Kidney glomerular epithelial cell (primary cell): ENCODE measurements at regions not wholly inside any gene's neighbourhood (a gene's known extent, or its start where the extent isn't known, plus 50 kb on each side); places are given as distances from the start of the nearest gene placed in this dataset.

Experiments used
- DNase-seq: peaks from one replicate; lab custom pipeline; 2025; lab: John Stamatoyannopoulos, UW

DNA sequence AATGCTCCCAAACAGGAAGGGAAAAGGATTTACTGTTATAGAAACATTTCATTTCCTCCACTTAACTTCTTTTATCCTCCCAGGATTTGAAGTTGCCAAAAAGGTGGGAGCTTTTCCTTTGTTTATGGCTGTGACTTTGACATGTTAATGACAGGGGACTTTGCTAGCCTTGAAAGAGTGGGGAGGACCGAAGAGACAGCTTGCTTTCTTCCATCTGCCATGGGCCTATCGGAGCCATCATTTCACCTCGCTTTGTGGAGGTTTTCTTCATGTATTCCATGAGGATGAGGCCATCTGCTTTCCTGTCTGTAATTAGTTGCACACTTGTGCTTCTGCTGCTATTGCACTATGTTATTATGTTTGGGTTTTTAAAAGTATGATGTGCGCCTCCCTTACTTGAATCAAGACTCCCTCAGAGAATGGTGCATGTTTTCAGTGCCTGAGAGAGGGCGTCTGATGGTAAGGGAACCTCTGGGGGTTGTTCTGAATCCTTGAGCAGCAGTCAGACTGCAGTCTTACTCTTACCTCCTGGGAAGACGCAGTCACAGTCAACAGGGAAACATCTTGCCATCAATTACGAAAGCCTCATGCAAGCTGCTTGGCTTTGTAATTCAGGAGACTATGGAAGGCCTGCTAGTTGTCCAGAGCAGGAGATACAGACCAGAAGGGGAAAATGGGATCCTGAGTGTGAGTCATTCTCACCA, 173.3 kb upstream of the MGAT5 start:
- DNase-seq, result no peak

DNA sequence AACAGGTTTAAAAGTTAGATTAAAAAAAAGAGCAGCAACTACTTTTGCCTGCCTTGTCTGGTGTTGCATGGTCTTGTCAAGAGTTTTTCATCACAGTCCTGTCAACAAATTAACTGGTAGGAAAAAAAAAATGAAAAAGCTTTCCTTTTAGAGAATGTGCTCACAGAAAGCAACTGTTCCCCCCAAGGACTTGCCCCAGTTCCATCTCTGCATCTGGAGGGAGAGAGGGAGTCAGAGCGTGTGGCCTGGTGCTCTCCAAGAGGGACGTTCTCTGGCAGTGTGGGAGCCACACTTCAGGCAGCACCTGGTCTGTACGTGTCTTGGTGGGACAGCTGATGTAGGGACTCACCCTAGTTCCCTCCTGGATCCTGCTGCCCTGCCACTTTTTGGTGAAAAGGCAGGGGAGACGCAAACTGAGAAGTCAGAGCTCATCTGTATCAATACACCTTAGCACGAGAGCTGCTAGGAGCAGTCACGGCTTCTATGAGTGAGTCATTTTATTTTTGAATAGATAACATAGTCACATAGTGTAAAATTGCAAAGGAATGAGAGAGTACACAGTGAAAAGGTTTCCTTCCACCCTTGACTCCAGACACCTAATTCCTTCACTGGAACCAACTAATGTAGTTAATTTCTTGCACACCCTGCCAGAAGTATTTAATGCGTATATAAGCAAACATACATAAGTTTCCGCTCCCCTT, 172.5 kb upstream of the MGAT5 start:
- peak; percentile 14 for DNase-seq

DNA sequence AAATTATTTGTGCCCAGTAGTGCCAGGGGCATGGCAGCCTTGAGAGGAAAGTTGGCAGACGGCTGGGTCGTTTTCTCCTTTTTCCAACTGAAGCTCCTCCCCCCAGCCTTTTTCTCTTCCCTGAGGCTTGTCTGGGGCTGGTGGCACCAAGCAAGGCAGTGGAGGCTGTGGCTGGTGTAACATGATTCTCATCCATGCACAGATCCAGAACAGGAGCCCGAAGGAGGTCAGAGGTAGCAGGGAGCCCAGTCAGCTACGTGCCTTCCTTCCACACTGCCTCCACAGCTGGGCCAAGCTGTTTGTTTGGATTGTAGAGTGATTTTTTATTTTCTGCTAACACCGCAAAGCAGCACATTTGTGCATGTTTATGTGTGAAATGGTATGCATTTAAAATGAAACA, 170.3 kb upstream of the MGAT5 start:
- DNase-seq, result no peak

DNA sequence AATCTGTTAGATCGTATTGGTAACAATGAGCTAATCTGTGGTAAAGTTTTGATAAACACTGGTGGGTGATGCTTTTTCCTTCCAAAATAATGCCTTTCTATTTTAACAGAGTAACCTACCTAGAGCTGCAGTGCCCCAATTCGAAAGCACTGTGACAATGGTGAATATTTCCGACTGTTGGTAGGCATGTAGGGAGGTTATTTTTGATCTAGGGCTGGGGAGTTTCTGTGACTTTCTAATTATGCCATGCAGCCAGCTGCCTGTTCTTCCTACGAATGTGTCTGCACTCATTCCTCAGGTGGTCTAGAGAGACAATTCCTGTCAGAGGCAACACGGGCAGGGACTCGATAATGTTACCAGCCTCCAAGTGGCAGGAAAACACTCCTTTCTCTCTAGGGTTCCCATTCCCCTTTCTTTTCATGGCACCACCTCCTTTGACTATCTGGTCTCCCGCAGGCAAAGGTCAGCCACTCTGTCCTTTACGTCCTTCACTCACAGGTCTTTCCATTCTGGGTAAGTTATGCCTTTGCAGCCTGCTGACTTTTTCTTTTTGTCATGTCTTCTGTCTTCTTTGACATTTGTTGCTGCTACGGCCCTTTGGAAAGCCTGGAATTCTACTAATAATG, 167.2 kb upstream of the MGAT5 start:
- no peak for DNase-seq

DNA sequence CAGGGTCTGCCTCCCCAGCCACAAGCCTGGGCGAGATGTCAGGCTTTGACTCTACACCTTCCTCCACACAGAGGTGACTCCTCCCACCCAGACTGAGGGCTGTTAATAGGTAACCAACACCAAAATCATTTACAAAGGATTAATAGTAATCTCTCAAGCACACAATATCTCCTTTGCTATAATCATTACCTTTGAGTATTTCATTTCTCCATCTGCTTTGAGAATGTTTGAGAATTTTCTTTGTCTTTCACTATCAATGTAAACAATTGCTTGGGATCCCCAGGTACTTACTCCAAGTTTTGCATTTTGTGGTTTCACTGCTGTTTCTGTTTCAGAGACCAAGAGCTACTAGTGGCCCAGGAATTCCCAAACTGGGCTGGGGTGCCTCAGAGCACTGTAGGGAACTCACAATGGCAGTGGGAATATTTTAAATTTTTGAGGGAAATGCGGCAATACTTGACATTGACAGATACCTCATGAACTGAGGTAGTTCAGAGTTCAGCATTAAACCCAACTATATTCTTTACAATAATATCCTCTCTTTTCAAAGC, 166.4 kb upstream of the MGAT5 start:
- DNase-seq, result peak; percentile 80

DNA sequence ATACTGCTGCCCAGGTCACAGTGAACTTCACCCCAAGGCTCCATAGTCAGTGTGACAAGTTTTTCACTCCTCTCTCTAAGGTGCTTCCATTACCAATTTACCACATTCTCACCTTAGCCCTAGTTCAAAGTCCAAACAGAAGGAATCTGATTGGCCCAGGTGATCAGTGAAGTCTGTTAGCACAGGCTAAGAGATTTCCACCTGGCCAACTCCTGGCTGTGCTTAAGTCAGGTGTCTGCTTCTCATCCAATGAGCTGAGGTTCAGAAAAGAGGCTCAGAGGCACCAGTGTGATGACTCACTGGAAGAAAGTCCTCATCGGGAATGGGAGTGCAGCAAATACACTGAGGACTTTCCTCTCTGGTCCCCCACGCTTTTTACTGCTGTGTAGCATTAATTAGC, 164.4 kb upstream of the MGAT5 start:
- DNase-seq, result no peak

DNA sequence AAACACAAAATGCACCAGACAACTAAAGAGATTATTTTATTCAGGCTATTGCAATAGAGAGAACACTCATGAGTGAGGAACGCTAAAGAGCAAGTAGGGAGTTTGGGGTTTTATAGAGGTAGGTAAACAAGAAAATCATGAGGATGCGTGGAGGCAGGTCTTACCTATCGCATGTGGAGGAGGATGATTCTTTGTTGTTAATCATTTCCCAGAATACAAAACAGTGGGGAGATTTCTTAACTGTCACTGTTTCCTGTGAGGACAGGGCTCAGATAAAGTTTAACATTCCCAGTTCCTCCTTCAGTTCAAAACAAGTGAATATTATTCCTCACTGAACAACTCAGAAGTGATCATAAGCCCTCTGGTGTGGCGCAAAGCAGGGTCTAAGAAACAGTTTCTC, 156.1 kb upstream of the MGAT5 start:
- peak; percentile 69 for DNase-seq

DNA sequence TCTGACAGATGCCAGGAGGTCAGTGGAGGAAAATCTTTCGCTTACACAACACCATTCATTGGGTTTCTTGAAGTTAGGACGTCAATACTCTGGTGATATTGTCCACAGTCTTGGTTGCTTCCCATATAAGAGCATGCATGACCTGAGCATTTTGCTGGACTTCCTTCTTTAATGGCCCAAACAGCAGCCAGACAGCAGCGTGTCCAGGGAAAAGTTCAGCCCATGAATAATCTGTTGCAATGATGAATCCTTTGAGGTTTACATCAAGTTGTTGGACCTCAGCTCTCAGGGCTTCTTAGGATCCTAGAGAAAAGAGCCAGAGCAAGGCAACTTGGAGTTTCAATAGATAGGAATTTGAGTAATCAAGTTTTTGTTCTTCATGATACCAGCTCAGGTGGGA, 155.6 kb upstream of the MGAT5 start:
- no peak for DNase-seq

DNA sequence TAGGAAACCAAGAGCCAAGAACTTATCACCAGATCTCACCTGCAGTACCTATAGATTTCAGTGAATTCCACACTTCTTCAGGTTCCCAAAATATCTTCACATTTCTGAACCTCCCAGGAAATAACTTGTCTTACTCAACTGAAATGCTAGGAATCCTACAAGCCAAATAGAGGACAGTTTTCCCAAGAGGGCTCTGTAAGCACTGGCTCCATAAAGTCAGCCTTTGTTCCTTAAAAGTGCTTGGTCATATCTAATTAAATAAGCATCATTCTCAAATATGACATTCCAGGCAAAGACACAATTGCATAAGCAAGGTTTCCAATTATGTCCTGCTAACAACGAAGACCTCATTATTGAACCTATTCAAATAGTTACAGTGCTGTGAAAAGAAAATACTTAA, 154.6 kb upstream of the MGAT5 start:
- no peak for DNase-seq

DNA sequence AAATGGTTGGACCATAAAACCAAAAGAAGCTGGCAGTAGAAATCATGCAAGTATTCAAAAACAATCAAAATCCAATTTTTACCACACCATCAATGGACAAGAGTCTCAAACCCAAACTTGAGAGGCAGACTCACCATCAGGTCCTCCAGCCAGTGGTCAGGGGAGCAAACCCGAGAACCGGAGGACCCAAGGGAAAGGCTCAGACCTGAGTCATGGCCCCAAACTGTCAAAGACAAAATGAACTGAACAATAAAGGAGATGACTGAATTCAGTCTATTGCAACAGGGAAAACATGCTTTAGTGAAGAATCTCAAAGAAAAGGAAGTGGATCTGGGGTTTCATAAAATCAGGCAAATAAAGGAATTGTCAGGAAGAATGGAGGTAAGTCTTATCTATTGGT, 150.7 kb upstream of the MGAT5 start:
- DNase-seq, result no peak

DNA sequence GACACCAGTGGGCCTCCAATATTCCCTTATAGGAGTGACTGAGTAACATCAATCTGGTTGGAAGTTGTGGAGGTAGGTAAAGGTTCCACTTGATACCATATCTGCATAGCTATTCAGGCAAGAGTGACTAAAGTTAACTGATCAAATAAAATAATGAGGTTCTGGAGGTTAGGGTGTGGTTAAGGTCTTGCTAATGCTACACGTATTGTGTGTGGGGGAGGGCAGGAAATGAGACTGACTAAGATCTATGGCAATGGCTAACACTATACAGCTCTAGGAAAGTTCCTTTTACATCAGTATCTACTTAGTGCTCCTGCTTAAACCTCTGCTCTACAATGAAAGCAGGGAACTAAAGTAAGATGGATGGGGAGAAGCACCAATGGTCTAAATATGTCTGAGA, 149.1 kb upstream of the MGAT5 start:
- DNase-seq, result no peak

DNA sequence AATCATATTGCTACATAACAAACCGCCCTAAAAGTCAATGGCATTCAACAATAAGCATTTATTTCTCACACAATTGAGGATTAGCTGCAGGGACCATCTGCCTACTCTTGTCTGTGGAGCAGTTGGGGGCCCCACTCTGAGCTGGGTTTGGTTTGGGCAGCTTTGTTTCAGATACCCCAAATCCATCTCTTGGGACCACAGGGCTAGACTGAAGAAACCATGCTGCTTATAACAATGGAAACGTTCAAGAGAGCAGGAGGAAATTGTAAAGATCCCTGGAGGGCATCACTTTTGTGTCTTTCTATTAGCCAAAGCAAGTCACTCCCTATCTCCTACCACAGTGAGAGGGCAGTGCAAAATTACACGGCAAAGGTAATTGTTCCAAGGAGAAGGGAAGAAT, 146.5 kb upstream of the MGAT5 start:
- DNase-seq, result no peak

DNA sequence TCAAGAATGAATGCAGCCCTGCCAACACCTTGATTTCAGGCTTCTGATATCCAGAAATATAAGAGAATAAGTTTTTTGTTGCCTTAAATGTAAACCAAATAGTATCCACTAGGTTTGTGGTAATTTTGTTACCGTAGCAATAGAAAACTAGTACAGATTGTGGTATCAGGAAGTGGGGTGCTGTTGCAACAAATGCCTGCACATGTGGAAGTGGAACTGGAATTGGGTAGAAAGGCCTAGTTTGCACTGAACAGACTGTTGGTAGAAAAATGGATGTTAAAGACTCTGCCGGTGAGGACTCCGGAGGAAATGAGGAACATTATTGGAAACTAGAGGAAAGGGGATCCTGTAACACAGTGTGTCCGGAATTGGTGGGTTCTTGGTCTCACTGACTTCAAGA, 145.8 kb upstream of the MGAT5 start:
- DNase-seq, result no peak

DNA sequence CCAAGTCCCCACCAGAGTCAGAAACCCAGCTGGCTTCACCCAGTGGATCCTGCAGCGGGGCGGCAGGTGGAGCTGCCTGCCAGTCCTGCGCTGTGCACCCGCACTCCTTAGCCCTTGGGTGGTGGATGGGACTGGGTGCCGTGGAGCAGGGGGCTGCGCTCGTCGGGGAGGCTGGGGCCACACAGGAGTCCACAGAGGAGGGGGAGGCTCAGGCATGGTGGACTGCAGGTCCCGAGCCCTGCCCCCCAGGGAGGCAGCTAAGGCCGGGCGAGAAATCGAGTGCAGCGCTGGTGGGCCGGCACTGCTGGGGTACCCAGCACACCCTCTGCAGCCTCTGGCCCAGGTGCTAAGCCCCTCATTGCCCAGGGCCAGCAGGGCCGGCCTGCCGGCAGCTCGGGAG, 144.6 kb upstream of the MGAT5 start:
- DNase-seq, result no peak

DNA sequence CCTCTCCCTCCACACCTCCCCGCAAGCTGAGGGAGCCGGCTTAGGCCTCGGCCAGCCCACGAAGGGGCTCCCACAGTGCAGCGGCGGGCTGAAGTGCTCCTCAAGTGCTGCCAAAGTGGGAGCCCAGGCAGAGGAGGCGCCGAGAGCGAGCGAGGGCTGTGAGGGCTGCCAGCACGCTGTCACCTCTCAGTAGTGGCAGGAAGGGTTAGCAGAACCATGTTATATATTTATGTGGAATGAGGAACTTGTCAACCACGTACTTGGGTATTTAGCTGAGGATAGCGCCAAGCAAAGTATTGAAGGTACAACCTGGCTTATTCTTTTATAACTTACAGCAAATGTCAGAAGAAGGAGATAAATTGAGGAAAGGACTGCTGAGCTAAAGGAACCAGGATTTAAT, 144.1 kb upstream of the MGAT5 start:
- DNase-seq, result no peak

DNA sequence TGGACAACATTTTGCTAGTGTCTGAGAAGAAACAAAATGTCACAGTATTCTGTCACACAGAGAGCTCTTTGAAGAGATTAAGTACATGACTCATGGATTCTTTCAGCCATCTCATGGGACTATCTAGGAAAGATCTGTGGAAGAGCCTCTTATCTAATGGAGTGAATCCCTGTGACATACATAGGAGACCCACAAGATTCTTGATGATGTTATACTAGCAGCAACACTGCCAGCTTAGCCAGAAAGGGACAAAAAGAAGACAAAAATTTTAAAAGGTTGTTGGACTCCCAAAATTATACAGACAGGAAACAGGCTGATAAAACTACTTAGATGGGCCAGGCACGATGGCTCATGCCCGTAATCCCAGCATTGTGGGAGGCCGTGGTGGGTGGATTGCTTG, 143.3 kb upstream of the MGAT5 start:
- DNase-seq, result no peak

DNA sequence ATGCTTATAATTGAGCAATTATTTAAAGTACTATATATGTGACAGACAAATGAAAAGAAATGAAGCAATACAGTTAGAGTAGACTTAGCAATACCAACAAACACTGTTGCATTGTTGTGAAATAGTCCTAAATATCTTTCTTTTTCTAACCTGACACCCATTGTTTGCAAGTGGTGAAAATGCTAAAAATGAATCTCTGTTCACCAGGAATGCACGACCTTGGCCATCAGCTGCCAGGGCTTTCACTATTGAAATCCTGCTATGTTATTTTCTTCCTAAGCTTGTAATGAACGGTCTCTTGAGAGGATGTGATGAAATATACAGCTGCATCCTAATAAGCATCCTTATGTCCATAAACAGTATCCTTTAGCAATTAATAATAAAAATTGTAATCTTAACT, 136.2 kb upstream of the MGAT5 start:
- DNase-seq, result no peak

DNA sequence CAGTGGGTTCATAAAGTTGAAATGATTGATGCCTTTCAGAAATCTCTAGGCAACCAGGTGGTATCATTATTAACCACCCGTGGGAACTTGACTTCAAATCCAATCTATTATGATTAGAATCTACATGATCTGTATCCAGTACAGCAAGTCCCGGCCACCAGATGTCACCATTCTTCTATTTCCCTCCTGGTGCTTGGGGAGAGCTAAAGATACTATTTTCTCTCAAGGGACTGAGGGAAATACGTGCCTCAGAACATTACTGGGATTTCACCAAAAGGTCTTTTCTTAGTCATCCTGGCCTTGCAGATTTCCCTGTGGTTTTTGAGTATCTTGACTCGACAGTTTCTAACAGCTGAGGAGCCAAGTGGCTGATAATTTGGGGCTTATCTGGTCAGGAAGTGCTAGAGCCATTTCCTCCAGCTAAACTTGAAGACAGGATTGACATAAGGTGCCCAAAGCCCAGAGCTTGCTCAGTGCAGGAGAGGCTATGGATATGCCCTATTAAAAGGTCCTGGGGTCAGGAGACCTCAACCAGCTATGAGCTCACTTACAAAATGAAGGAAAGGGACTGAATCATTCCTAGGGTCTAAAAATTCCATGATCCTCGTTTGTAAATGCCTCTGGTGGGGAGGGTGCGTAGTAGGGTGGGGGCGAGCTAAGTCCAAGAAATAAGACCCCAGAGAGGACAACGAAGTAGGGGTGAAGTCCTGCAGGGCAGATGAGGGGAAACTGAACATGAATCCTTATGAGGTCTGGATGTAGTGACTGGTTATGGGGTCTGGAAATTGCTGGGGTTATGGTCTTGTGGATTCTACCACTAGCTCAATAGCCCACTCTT, 135.4 kb upstream of the MGAT5 start:
- DNase-seq, result peak; percentile 91

DNA sequence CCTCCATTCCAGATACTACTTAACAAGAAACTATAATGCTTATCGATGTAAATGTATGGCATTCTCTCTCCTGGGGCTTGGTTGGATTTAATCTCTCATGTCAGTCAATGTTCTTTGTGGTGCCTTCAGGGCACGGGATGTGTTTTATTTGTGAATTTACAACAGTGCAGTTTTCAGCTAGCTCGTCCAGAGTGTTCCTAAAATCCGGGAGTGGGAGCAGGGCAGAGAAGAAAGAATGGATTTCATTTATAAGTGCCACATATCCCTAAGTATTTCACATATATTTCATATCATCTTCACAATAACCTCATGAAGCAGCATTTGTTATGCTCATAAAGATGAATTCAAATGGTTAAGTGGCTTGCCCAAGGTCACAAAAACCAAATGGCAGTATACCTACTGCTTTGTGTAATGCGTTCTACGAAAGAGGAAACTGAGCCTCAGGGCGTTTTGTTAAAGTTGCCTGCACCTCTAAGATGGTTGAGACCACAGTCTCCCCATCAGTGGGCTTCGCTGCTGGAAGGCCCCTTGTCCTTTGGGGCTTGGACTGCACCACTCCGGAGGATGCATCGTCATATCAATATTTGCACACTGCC, 134.7 kb upstream of the MGAT5 start:
- no peak for DNase-seq

DNA sequence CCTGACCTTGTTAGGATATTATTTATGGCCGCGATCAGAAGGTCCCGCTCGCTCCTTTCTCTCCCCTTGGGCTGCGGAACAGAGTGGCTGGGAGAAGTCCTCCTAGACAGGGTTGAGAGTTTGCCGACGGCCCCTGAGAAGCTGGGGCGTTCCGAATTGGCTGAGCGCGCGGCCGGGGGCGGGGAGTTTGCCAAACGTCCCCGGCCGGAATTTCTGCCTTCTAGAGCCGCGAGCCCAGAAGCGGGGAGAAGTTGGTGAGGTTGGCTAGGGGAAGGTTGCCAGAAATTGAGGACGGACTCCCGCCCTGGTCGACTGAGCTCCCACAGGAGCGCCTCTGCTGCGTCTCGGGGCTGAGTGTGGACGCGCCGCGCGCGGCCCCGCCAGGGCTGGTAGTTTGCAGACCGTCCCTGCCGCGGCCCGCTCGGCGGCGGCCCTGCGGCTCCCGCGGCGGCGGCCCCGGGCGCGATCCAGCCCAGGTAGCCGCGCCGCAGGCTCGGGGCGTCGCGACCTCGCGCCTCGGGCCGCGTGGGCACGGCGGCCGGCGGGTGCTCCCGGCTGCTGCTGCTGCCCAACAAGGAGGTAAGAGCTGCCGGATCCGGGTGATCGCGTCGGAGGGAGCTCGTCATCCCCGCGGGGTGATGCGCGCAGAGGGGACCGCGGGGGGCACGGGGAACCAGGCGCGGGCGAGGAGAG, 134.0 kb upstream of the MGAT5 start:
- DNase-seq, result peak; percentile 91

DNA sequence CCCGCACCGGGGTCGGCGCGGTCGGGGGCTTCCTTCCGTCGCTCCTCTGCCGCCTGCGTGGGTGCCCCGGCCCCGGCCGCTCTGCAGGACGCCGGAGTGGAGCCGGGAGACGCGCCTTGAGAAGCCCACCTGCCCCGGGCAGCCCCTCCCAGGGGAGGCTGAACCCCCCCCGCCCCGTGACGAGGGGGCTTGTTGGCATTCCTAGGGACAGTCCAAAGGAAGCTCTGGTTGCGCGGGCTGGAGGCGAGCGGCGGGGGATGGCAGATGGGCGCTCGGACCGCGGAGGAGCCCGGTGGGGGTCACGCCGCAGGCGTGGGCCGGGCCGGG, 133.5 kb upstream of the MGAT5 start:
- no peak for DNase-seq
